OCI-LY7 (cell line): ENCODE measurements at regions not wholly inside any gene's neighbourhood (a gene's known extent, or its start where the extent isn't known, plus 50 kb on each side); places are given as distances from the start of the nearest gene placed in this dataset.

Experiments used
- BruUV-seq: library from RNA; stranded (reverse); fragments of 400-500 nt; replicated peaks from 2 replicates; lab custom pipeline; 2021; lab: Mats Ljungman, UMichigan
- CTCF ChIA-PET: fragments of 300-600 bp; sonication (Branson Sonifier 250); formaldehyde crosslinking; loops from one replicate; lab custom pipeline; 2022; ENCODE audit warnings: antibody characterized with exemption; ENCODE audit not compliant: unreplicated experiment; lab: Charles Lee
- POLR2A ChIA-PET: fragments of 300-600 bp; sonication (Branson Sonifier 250); formaldehyde crosslinking; loops from one replicate; lab custom pipeline; 2022; ENCODE audit warnings: antibody characterized with exemption; lab: Charles Lee
- DNase-seq: peaks from one replicate; pipeline ENCODE4 v3.0.0-alpha.2; 2015; ENCODE audit warnings: low spot score
- H2AFZ ChIP-seq: fragments of 200-600 bp; sonication (generic), shearing (Covaris generic); 2 replicates; pipeline ENCODE4 v1.6.1; 2014; ENCODE audit warnings: mild to moderate bottlenecking, antibody characterized with exemption, low read length, moderate library complexity
- H3K27ac ChIP-seq: fragments of 200-600 bp; sonication (generic); 2 replicates; pipeline ENCODE4 v1.5.1; 2014; ENCODE audit warnings: mixed run types, low read depth, mild to moderate bottlenecking, moderate library complexity, low read length, inconsistent platforms; ENCODE audit not compliant: poor library complexity, severe bottlenecking
- H3K36me3 ChIP-seq: fragments of 200-600 bp; sonication (generic); 2 replicates; pipeline ENCODE4 v1.6.1; 2014; ENCODE audit warnings: mild to moderate bottlenecking, antibody characterized with exemption, low read length, moderate library complexity, mixed read lengths; ENCODE audit not compliant: insufficient read depth
- H3K4me1 ChIP-seq: fragments of 200-600 bp; sonication (generic); 2 replicates; pipeline ENCODE4 v1.5.1; 2014; ENCODE audit warnings: mild to moderate bottlenecking, low read length; ENCODE audit not compliant: insufficient read depth, poor library complexity, severe bottlenecking
- H3K4me2 ChIP-seq: fragments of 200-600 bp; sonication (generic); 2 replicates; pipeline ENCODE4 v1.6.1; 2014; ENCODE audit warnings: mild to moderate bottlenecking, low read length
- H3K4me3 ChIP-seq: fragments of 200-600 bp; sonication (generic); 2 replicates; pipeline ENCODE4 v1.5.1; 2014; ENCODE audit warnings: mild to moderate bottlenecking, low read depth, low read length; ENCODE audit not compliant: poor library complexity, severe bottlenecking
- H3K79me2 ChIP-seq: fragments of 200-600 bp; sonication (generic); 2 replicates; pipeline ENCODE4 v1.6.1; 2016; ENCODE audit warnings: low read depth, mild to moderate bottlenecking, low read length, moderate library complexity, mixed read lengths; ENCODE audit not compliant: insufficient read depth
- H3K9me2 ChIP-seq: fragments of 200-600 bp; sonication (generic); 2 replicates; pipeline ENCODE4 v1.6.1; 2016; ENCODE audit warnings: mild to moderate bottlenecking, low read length, mixed read lengths; ENCODE audit not compliant: insufficient read depth
- H3K9me3 ChIP-seq: fragments of 200-600 bp; sonication (generic); 2 replicates; pipeline ENCODE4 v1.6.1; 2014; ENCODE audit warnings: mild to moderate bottlenecking, mixed run types, low read length, mixed read lengths
- H4K20me1 ChIP-seq: fragments of 200-600 bp; sonication (generic); 2 replicates; pipeline ENCODE4 v1.6.1; 2014; ENCODE audit warnings: mild to moderate bottlenecking, antibody characterized with exemption, low read length, moderate library complexity, mixed read lengths; ENCODE audit not compliant: insufficient read depth
- EZH2phosphoT487 ChIP-seq: fragments of 200-600 bp; sonication (generic); IDR thresholded peaks from 2 replicates; pipeline ENCODE4 v1.6.1; 2018; ENCODE audit warnings: low read depth, borderline replicate concordance, mild to moderate bottlenecking, mixed run types, antibody characterized with exemption, low read length, moderate library complexity, mixed read lengths
- intact Hi-C: fragments of 100-400 bp; cut with micrococcal nuclease; formaldehyde crosslinking; loops from one replicate; pipeline ENCODE4 v1.10.0; 2022; ENCODE audit not compliant: unreplicated experiment
- TF ChIP-seq, protein P1 (sequence below): fragments of 200-600 bp; sonication (generic); conservative IDR thresholded peaks from 2 replicates; pipeline ENCODE4 v1.5.1; 2014; ENCODE audit warnings: mild to moderate bottlenecking, antibody characterized with exemption, low read length, moderate library complexity, mixed read lengths

DNA sequence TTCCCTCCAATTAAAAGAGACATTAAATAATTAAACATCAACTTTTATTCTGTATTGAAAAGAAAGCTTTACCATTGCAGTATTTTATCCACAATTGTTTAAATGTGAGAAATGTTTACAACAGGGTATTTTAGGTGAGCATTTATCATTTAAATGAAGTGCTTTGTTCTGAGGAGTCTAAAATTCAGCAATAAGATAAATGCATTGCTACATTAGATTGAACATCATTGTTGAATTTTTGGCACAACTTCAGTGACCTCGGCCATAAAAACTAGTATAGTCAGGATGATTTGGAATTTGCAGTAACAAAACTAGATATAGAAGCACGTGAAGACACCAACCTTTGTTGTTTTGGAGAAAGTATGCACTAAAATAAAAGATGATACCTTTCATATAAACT lies 692.9 kb downstream of the USP25 start:
- Histone ChIP-seq H2AFZ (no peak overlapping the region), H4K20me1 (no peaks in the 10 kb centered on the region), H3K4me2 (no peak overlapping the region), H3K4me1 (no peaks in the 10 kb centered on the region), H3K4me3 (no peak overlapping the region), H3K79me2 (no peaks in the 10 kb centered on the region), H3K27ac (no peak overlapping the region), H3K9me3 (no peaks in the 10 kb centered on the region; the same call in 1 of the 2 replicates), H3K36me3 (no peaks in the 10 kb centered on the region), H3K9me2 (no peaks in the 10 kb centered on the region)
- ChIA-PET POLR2A (no interaction called here), CTCF (no interaction called here)
- no peak for TF ChIP-seq EZH2phosphoT487
- no peak for DNase-seq
- BruUV-seq, result no TSS peak
- intact Hi-C loops, result no loop called here

DNA sequence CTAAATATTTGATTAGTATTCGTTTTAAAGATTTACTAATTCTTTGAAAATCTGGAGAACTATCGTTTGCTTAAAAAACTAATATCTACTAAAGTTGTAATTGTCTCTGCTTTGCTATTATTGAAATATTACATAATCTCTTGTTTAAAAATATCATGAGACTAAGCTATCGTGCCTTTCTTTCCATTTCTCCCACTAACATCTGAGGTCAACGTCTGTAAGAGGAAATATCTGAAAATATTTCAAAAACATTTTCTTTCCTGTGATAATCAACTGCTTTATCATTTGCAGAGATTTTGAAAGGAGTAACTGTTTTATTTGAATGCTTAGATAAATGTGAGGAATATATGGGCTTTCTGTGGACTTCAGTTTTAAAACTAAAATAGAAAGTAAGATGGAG lies 694.1 kb downstream of the USP25 start:
- H3K79me2 ChIP-seq, result no peaks in the 10 kb centered on the region
- POLR2A ChIA-PET, result no interaction called here
- no peaks in the 10 kb centered on the region; the same call in 1 of the 2 replicates for H3K9me3 ChIP-seq

DNA sequence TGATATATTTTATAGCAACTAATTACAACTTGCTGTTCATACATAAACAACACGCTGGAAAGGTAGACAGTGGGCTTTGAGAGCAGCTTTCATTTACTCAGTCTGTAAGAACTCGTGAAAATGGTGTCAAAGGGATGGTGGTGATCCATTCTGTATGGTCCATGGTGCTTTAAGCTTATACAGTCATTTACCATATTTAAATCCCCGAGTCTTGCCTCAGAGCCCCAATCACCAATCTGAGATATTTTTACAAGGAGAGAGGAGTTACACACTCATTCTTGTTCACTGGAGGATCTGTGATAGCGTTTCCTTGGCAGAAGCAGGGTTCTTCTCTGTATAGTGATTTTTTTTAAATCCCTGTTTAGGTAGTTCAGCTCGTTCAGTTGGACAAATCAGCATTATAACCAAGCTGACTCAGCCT lies 694.6 kb downstream of the USP25 start:
- BruUV-seq, result no TSS peak
- Histone ChIP-seq H3K9me2 (no peaks in the 10 kb centered on the region), H3K36me3 (no peaks in the 10 kb centered on the region), H2AFZ (no peak overlapping the region), H3K4me2 (no peak overlapping the region), H3K9me3 (no peaks in the 10 kb centered on the region; the same call in 1 of the 2 replicates), H3K79me2 (no peaks in the 10 kb centered on the region), H3K27ac (no peak overlapping the region), H3K4me1 (no peaks in the 10 kb centered on the region), H4K20me1 (no peaks in the 10 kb centered on the region), H3K4me3 (no peak overlapping the region)
- no peak for TF ChIP-seq EZH2phosphoT487
- TF ChIP-seq, protein P1, sequence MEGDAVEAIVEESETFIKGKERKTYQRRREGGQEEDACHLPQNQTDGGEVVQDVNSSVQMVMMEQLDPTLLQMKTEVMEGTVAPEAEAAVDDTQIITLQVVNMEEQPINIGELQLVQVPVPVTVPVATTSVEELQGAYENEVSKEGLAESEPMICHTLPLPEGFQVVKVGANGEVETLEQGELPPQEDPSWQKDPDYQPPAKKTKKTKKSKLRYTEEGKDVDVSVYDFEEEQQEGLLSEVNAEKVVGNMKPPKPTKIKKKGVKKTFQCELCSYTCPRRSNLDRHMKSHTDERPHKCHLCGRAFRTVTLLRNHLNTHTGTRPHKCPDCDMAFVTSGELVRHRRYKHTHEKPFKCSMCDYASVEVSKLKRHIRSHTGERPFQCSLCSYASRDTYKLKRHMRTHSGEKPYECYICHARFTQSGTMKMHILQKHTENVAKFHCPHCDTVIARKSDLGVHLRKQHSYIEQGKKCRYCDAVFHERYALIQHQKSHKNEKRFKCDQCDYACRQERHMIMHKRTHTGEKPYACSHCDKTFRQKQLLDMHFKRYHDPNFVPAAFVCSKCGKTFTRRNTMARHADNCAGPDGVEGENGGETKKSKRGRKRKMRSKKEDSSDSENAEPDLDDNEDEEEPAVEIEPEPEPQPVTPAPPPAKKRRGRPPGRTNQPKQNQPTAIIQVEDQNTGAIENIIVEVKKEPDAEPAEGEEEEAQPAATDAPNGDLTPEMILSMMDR, result no peak
- intact Hi-C loops, result no loop called here
- ChIA-PET CTCF (no interaction called here), POLR2A (no interaction called here)
- DNase-seq, result no peak

More for the DNA sequence above, 694.1 kb downstream of the USP25 start:
- Histone ChIP-seq H3K4me3 (no peak overlapping the region), H2AFZ (no peak overlapping the region), H3K36me3 (no peaks in the 10 kb centered on the region), H3K4me2 (no peak overlapping the region), H3K27ac (no peak overlapping the region), H3K4me1 (no peaks in the 10 kb centered on the region), H4K20me1 (no peaks in the 10 kb centered on the region), H3K9me2 (no peaks in the 10 kb centered on the region)
- intact Hi-C loops, result no loop called here
- CTCF ChIA-PET, result no interaction called here
- DNase-seq, result no peak
- TF ChIP-seq, protein P1, result no peak
- no peak for TF ChIP-seq EZH2phosphoT487
- BruUV-seq, result no TSS peak
